ENCODE measurements at regions not wholly inside any gene's neighbourhood (a gene's known extent, or its start where the extent isn't known, plus 50 kb on each side); places are given as distances from the start of the nearest gene placed in this dataset.
"Not testable (repeated sequence)": the region's sequence is repeated elsewhere in the genome, so short reads cannot be mapped to it uniquely, and the experiment has no call there.

DNA sequence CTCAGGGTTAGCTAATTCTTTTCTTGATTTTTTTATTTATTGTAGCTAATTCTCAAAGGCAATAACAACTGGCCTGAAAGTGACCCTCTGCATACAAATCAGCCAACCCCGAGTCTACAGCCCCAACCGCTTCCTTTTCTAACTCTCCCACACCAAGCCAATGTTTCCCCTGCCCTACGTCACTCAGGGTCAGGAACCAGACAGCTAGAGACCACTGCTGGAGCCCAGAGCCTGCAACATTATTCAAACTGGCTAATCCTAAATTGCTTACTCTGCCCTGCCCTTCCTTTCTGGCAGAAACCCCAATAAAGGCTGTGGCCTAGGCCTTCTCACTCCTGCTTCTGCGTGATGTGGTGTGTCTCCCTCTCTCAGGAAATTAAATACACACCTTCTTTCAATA, 320.7 kb downstream of the CBLN4 start:
- no peak for DNase-seq (ENCODE audit: low spot score)

DNA sequence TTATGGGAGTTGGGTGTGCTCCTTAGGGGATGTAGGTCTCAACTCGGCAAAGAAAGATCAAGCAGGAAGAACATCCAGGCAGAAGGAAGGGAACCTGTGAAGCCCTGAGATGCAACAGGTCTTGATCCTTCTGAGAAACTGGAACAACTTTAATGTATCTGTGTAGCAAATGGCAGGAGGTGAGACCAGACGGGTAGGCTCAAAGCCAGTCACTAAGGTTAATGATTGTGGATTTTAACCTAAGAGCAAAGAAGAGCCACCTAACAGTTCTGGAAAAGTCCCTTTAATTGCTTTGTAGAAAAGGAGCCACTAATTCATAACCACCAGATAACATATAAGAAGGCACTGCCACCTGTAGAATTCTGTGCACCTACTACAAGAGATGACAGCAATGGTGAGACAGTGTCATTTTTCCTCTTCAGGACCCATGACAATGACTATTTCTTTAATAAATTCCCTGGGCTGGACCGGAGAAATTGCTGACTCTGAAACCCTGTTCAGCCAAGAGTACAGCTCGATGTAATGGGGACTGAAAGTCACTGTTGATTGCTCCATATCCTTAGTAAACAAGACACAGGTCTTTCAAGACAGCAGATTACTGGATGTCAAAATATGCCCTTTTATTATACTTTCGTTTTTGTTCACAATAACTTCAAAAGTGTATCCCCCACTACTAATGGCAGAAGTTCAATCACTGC, 326.2 kb downstream of the CBLN4 start:
- no peak for DNase-seq (ENCODE audit: low spot score)

DNA sequence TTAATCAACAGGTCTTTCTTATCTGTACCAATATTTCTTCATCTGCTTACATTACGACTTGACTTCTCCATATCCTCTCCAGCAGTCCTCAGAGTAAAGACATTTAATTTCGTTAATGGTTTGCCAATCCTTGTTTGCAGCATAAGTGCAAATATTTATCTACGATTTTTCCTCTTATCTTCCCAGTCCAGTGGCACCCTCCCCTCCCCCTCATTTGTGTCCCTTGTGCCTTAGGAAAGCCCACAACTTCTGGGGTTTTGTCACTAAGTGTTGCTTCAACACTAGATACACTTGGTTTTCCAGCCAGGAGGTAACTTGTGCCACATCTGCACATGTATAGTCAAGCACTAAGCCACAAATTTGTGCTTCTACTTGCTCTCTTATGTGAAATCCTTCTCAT, 327.2 kb downstream of the CBLN4 start:
- no peak for DNase-seq (ENCODE audit: low spot score)

DNA sequence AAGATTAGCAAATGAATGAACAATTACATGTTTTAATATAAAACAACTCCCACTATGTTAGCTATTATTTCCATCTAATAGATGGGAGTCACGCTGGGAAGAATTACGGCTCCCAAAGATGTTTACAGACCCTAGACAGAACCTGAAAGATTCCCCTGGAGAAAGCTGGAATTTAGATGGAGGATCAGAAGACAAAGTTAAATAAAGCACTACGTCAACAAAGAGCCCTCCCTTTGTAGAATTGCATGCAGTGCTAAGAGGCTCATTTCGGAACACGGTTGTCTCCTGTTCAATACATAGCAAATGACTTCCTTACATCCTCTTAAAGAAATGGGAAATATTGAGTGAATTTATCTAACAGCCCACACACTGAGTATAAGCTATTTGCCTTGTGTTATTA, 328.3 kb downstream of the CBLN4 start:
- DNase-seq (ENCODE audit: low spot score) = no peak

DNA sequence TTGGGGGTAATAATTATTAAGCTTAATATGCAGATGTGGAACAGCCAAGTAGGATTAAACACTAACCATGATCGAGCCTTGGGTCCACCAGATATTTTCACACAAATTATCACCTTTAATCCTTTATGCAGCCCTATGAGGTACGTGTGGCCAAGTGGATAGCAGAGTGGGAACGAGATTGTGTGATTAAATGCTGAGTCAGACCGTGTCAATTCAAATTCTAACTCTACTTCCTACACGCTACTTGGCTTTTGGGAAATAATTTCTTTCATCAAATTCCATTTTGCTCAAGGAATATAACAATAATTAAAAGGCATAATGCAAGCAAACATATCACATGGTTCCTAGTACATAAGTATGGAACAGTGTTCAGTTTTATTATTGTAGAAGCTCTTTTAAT, 329.2 kb downstream of the CBLN4 start:
- no peak for DNase-seq (ENCODE audit: low spot score)

DNA sequence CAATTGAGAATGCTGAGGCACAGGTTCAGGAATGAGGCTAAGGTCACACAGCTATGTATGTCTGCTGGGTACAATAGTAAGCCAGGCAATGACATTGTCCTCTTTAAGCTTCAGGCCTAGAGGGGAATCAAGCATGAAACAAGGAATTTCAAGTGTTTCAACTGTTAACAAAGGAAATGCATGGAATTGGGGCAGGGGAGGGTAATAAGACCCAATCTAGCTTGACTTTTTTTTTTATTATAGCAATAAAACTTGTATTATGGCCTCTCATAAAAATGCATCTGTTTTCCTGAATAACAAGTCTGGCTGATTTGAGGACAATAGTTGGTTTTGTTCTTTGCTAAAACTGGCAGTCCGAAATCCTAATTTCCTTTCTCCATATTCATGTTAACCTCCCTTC, 336.7 kb downstream of the CBLN4 start:
- DNase-seq (ENCODE audit: low spot score) = no peak

DNA sequence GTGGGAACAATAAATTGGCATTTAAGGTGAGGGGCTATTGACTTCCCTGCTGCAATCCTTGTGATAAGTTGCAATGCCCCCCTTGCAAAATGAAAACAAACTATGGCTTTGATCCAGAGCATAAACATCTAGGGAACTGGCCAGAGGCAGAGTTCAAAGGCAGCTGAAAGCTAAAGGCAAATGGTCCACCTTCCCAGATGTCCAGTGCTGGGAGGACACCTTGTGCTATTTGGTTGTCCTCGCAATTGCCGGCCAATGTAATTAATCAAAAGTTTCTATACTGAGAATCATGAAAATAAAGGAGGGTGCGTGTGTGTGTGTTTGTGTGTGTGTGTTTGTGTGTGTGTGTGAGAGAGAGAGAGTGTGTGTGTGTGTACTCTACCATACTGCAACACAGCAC, 337.4 kb downstream of the CBLN4 start:
- no peak for DNase-seq (ENCODE audit: low spot score)

DNA sequence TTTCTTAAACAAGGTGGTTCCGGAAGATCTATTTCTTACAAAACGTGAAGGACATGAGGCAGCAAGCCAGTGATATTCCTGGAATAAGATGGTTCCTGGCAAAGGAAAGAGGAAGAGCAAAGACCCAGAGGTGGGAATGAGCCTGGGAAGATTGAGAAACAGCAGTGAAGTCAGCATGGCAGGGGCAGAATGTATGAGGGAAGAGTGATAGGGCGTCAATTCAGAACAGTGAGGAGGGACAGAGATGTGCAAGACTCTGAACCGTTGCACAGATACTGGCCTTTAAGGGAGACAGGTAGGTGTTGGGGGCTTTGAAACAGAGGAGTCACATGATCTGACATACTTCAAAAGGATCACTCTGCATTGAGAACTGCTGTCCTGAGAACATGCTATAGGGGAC, 338.3 kb downstream of the CBLN4 start:
- no peak for DNase-seq (ENCODE audit: low spot score)

DNA sequence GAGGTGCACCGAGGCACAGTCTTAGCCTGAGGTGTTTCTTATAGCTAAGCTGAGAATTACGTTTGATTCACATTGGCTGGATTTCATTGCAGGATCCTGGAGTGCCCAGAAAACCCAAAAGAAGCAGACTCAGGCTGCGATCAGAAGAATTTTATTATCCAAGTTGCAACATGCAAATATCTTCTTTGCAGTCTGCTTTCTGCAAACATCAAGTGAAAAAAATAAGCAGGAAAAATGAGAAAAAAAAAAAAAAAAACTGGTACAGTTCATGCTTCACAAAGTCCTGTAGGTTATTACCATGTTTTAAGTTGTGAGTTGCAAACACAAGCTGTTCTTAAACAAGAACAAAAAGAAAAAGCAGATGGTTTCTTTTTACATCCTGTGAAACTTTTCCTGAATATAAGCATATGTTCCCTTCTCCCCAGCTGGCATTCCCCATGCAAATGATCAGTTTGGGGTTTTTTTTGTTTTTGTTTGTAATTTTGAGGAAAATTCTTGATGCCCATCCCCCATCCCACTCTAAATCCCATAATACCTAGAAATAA, 349.0 kb downstream of the CBLN4 start:
- no peak for DNase-seq (ENCODE audit: low spot score)

DNA sequence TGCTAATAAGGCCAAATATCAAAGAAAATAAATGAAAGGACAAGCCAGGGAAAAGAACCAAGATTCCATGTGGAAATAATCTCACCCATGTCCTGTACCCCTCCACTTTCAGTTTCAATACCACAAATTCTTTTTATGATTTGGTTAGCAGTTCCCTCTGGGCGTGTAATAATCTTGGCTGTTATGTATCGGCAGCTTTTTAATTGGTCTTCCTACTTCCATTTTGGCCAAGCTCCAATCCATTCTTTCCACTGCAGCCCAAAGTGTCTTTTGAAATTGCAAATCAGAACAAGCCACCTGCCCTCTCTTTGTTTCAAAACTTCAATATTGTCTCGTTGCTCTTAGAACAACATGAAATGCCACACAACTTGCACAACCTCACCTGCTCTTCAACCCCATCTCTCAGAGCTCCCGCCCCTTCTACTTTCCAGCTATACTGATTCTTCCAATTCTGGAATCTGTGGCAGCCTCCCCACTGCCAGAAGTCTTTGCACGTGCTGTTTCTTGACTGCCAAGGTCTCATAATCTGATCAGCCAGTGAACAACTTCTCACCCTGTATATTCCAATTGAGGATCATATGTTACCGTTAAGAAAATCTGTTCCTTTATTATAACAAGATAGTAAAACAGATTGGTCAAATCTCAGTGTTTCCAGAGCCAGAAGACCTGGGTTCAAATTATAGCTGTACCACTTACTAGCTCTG, 354.5 kb downstream of the CBLN4 start:
- DNase-seq (ENCODE audit: low spot score) = no peak

DNA sequence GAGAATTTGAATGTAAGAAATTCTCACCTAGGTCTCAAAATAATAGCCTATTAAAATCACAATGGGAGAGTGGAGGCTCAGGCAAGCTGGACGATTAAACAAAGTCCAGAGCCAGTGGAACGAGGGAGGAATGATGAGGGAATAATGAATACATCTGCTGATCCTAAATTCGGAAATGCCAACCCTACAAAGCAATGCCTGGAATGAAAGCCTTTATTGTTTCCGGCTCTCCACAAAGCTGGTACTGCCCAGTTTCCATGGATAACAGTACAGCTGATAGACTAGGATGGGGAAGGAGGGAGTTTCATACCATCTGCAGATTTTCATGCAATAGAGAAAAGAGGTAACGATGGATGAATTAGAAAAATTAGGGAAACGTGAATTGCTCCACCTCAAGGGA, 356.1 kb downstream of the CBLN4 start:
- DNase-seq (ENCODE audit: low spot score) = no peak

DNA sequence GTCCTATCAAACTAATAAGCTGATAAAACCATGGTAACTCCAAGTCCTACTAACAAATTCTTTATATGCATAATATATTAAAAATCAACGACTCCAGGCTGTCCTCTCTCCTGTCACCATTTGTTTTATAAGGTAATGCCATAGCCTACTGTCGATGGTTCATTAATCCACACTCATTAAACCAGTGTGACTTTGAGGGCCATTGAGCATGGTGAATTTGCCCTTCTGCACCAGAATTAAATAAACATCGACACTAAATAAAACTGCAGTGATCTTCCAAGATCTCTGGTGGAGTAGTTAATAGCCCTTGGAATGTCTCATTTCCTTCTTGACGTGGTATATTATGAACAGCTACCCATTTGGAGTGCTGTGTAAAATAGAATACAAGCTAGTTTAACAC, 358.5 kb downstream of the CBLN4 start:
- no peak for DNase-seq (ENCODE audit: low spot score)

DNA sequence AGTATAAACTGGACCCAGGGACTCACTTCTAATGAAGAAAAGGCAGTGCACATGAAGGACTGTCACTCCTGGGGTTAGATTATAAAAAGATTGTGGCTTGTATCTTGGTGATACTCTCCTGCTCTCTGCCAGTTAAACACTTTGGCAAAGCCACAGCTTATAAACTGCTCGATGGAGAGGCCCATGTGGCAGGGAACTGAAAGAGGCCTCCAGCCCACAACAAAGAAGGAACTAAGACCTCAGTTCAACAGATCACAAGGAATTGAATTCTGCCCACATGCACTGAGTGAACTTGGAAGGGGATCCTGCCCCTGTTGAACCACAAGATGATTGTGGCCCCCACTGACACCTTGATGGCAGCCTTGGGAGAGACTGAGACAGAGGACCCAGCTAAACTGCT, 363.8 kb downstream of the CBLN4 start:
- no peak for DNase-seq (ENCODE audit: low spot score)

DNA sequence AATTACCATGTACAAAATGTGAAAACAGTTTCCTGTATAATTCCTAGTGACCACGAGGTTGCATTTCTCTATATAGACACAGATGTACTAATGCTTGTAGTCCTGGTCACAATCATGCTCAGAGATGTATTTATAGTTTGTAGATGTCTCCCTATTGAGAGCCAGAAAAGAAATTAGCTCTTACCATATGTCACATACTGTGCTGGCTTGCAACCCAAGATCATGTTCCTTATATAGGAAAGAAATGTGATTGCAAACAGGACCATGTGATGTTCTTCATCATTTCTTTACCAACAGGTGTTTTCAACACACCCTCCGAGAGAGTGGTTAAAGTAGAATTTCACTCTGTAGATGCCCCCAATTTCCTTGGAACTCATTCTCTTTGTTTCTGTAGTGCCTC, 369.4 kb downstream of the CBLN4 start:
- DNase-seq (ENCODE audit: low spot score) = no peak

DNA sequence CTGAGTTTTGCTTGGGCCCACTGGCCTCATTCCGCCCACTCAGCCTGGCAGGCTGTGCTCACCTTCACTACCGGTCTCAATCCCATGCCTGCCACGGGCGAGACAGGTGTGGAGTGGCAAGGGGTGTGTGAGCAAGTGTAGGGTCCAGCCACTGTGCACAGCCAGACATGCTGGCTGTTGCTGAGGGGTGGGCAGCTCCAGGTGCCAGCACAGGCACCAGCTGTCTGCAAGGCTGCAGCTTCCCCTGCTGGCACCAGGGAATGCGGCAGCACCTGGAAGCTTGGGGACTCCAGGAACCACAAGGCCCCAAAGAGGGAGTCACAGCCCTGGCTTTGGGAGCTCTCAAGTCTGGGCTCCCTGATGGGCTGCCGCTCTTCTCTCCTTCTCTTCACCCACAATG, 372.7 kb downstream of the CBLN4 start:
- no peak for DNase-seq (ENCODE audit: low spot score)

DNA sequence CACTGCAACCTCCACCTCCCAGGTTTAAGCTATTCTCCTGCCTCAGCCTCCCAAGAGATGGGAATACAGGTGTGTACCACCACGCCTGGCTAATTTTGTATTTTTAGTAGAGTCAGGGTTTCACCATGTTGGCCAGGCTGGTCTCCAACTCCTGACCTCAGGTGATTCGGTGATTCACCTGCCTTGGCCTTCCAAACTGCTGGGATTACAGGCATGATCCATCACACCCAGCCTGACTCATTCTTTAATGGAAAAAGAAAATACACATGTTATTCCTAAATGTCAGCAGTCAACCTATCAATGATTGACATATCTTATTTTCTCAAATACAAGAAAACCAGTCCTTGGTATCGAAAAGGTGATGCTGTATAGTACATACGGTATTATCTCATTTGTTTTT, 376.2 kb downstream of the CBLN4 start:
- not testable (repeated sequence) for DNase-seq (ENCODE audit: low spot score)

DNA sequence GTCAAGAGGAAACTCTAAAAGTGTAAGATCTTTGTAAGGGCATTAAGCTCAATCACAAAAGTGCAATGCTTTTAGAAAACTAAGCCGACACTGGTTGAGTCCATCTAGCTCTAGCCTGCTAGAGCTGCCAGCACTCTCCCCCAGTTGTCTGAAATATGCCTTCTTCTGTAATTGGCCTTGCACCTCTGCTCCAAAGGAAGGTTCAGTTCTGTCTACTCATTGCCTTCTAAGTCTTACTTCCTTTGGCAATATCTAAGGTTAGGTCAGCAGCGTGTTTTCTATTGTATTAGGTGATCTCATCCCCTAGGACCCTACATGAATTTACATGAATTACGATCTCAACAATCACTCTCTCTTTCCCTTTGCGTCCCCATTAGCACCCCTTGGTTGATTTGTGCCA, 378.6 kb downstream of the CBLN4 start:
- DNase-seq (ENCODE audit: low spot score) = no peak

DNA sequence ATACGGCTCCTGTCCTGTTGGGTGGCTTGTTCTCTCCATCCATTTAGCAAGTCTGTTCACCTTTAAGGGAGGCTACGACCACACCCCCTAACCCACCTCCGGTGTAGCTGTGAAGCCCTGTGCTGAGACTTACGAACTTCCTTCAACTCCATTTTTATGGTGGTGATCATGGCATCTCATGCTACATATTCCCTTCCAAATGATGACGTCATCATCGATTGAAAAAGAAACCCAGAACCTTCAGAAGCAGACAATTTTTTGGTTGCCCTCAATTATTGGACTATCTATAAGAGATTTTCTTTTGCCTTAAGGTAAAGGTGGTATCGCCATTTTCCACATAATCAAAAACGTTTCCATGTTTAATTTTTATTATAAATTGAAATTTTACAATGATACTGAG, 389.0 kb downstream of the CBLN4 start:
- no peak for DNase-seq (ENCODE audit: low spot score)

DNA sequence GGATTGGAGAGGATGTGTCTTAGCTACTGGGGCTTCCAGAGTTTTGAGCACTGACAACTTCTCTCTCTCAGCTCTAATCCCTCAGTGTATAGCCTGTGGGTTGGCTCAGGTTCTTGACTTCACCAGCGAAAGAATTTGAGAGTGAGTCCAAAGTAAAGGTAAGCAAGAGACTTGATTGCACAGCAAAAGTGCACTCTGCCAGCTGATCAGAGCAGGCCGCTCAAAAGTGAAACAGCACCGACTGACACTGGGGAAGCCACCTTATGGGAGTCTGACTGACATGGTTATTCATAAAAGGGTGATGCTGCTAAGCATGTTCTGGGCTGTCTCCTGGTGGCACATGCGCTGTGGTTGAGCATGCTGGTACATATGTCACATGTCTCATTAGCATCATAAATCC, 389.5 kb downstream of the CBLN4 start:
- no peak for DNase-seq (ENCODE audit: low spot score)

DNA sequence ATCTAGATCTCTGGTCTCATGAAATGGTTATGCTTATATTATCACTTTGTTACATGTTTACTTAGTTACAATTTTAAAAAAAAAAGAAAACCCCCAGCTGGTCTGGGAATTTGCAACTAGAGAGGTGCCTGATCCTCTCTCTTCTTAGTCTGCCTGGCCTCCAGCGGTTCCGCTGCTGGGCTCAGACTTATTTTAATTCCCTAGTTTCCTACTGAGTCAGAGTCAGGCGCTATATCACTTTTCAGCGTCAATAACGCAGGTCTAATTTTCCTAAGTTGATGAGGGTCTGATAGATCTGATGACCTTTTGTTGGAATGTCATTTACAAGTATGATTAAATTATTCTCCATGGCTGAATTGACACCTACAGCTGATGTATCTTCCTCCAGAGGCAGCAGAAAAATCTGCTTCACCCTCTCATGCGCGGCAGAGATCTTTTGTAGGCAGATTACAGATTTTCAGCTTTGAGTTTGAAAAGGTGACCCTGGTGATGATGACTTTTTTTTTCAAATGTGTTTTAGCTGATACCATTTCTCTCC, 391.0 kb downstream of the CBLN4 start:
- DNase-seq (ENCODE audit: low spot score) = no peak

DNA sequence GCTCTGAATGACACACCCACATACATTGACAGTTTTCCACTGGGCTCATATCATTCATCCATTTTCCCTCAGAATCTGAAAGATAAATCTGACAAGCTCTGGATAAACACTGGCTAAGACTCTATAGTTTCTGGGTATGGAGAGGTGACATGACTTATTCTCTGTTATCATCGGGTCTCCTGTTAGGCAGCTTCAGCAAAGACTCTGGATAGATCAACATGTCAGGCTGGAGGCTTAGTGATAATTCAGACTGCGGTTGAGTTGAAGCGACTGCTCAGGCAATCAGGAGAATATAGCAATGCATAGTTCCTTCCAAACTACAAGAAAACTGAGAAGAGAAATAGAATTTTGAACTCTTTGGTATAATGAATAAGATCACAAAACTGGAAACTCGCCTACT, 394.6 kb downstream of the CBLN4 start:
- DNase-seq (ENCODE audit: low spot score) = no peak

DNA sequence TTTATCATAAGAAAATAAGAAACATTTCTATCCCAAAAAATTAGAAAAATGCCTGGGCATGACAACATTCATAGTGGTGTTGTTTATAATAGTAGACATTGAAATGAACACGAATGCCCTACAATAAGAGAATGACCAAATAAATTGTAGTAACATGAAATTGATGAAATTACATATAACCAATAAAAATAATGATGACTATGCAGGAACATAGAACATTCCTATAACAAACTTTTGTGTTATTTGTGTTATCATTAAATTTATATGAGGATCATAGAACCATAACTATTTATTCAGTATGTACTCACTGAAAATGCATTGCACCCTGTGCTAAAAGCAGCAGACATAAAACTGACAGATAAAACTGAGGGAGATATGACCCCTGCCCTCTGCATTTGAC, 399.7 kb downstream of the CBLN4 start:
- DNase-seq (ENCODE audit: low spot score) = no peak

DNA sequence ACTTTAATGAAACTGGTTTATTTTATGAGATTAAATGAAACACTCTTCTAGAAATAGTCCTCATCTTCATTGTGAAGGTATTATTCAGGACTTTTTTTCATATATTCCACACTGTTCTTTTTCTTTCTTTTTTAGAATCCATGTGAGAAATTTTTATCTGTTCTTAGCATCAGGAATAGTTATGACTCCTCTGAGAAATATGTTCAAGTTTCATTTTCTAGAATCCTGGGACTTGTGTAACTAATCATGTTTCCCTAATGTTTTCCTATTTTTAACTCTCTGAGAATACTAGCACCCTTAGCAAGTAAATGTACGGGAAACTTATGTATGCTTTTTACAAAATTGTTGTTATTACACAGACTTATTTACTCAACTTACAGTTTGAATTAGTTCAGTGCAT, 407.8 kb downstream of the CBLN4 start:
- DNase-seq (ENCODE audit: low spot score) = no peak

DNA sequence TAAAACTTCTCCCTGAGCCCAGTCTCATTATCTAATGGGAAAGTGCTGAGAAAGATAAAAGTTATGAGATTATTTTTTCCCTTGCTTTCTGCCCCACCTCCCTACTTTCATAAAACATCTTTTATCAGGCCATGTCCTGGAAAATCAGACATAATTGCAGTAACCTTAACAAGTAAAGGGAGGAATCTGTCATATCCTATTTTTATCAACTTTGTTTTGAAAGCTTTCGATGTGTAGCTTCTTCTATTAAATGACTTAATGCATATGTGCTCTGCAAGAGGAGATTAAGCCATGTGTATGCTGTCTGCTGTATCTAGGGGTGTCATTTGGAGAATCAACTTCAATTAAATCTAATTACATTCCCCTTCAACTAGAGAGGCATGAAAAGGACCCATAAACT, 408.9 kb downstream of the CBLN4 start:
- DNase-seq (ENCODE audit: low spot score) = no peak
